Activated T-helper 1 cell treated with anti-CD3 and anti-CD28 coated beads, Interleukin-12 subunit alpha, Interleukin-12 subunit beta, Interleukin-2, Interleukin-4 antibody, amounts not matched to agents 30 ng/mL and 10 ng/mL and 1 ng/mL, durations not matched to agents 14 hours and 24 hours and 36 hours (primary cell): ENCODE measurements at regions not wholly inside any gene's neighbourhood (a gene's known extent, or its start where the extent isn't known, plus 50 kb on each side); places are given as distances from the start of the nearest gene placed in this dataset.
"Not testable (repeated sequence)": the region's sequence is repeated elsewhere in the genome, so short reads cannot be mapped to it uniquely, and the experiment has no call there.

Experiments used
- DNase-seq: peaks from one replicate; pipeline ENCODE4 v3.0.0; 2021; ENCODE audit warnings: low spot score
- H3K27ac Mint-ChIP-seq: one replicate; pipeline ENCODE4 v1.8.0; 2021; ENCODE audit warnings: mild to moderate bottlenecking, mixed read lengths
- H3K27me3 Mint-ChIP-seq: one replicate; pipeline ENCODE4 v1.8.0; 2022; ENCODE audit warnings: mild to moderate bottlenecking, moderate library complexity, mixed read lengths; ENCODE audit not compliant: insufficient read depth
- H3K36me3 Mint-ChIP-seq: one replicate; pipeline ENCODE4 v1.8.0; 2021; ENCODE audit warnings: low read depth, mixed read lengths
- H3K4me1 Mint-ChIP-seq: one replicate; pipeline ENCODE4 v1.8.0; 2021; ENCODE audit warnings: low read depth, mixed read lengths
- H3K4me3 Mint-ChIP-seq: one replicate; pipeline ENCODE4 v1.8.0; 2021; ENCODE audit warnings: mild to moderate bottlenecking, moderate library complexity, mixed read lengths
- H3K9me3 Mint-ChIP-seq: one replicate; pipeline ENCODE4 v1.8.0; 2021; ENCODE audit warnings: mixed read lengths
- intact Hi-C: fragments of 100-400 bp; cut with micrococcal nuclease; formaldehyde crosslinking; loops from one replicate; pipeline ENCODE4 v1.15.1; 2024

- Mint-ChIP-seq H3K4me1 (no peaks in the 10 kb centered on the region), H3K27me3 (no peaks in the 10 kb centered on the region), H3K27ac (no peak overlapping the region), H3K4me3 (no peak overlapping the region), H3K9me3 (no peaks in the 10 kb centered on the region), H3K36me3 (no peaks in the 10 kb centered on the region)
- intact Hi-C loops, result no loop called here
- DNase-seq, result no peak
Measured at GRCh38 chr5:104353371-104353770, 790.8 kb upstream of the NUDT12 start.

GRCh38 chr5:104352954-104353353 lies 790.4 kb upstream of the NUDT12 start:
- Mint-ChIP-seq H3K27me3 (no peaks in the 10 kb centered on the region), H3K27ac (no peak overlapping the region), H3K4me1 (no peaks in the 10 kb centered on the region), H3K36me3 (no peaks in the 10 kb centered on the region), H3K9me3 (no peaks in the 10 kb centered on the region), H3K4me3 (no peak overlapping the region)
- DNase-seq, result no peak
- intact Hi-C loops, result no loop called here

DNA sequence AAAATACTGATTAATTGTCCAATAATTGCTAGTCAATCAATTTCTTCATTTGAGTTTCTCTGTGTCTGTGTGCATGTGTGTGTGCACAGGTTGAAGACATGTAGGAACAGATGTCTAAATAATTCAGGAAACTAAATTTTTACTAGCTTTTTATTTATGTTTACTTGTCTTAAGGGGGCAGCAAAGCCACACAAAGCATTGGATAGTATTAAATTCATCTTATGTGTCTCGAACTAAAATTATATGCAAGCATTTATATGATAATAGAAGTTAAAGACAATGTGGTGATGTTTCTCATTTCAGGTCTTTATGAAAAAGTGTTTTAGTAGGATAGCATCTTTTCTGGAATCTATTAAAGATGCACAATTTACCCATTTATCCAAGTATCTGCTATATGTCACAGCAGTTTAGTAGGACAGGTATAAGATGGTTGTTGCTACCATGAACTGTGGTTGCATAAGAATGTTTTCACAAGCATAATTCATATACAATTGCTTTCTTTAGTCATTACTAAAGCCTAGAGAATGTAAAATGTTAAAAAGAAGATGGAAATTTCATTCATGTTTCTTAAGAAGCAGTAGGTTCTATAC lies 784.6 kb upstream of the NUDT12 start:
- Mint-ChIP-seq H3K27ac (no peak overlapping the region), H3K9me3 (peaks cover 3% of the 10 kb centered on the region), H3K4me3 (no peak overlapping the region), H3K4me1 (no peaks in the 10 kb centered on the region), H3K27me3 (no peaks in the 10 kb centered on the region), H3K36me3 (no peaks in the 10 kb centered on the region)
- DNase-seq, result no peak
- intact Hi-C loops, result no loop called here

DNA sequence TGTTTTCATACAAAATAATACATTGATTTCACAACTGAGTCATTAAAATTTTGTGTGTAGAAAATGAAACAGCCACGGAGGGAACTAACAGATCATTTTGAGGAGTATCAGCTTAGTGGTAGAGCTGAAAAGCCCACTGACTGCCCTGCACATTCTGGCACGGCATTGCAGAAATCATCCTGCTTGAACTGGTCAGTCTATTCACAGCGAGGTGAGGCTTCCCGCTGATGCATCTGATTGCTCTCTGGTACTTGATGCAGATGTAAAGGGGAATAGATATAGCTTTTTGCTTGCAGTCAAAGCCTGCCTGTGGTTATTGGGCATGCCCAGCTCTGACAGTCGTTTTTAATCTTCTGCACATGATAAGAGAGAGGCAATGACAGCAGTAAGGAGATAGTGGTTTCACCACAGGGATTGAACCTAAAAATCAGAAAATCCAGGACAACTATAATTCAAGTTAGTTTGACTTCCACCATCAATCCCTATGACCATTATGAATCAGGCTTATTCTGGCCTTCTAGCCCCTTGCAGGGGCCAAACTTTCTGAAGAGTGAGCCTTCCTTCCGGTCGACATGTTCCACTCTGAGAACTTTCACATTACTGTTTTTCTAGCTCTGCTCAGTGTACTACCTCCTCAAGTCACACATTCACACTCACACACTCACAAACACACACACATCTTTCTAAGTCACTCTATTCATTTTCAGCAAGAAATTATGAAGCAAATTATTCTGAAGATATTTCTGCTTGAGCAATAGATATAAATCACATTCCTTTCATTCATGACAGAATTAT lies 782.8 kb upstream of the NUDT12 start:
- Mint-ChIP-seq H3K27me3 (no peaks in the 10 kb centered on the region), H3K9me3 (peaks cover 3% of the 10 kb centered on the region), H3K27ac (no peak overlapping the region), H3K4me1 (no peaks in the 10 kb centered on the region), H3K4me3 (no peak overlapping the region), H3K36me3 (no peaks in the 10 kb centered on the region)
- intact Hi-C loops, result no loop called here
- no peak for DNase-seq

DNA sequence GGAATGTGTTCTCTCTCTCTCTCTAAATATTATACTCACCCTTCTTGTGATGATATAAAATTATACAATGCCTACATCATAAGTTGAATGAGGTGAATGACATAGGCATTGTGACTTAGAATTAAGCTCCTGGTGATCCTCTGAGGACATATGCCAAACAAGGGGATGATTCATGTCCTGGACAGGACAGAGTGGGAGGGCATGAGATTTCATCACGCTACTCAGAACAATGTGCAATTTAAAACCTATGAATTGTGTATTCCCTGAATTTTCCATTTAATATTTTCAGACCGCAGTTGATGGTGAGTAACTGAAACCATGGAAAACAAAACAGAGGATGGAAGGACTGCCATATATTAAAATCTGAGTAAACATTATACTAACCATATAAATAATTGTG lies 782.2 kb upstream of the NUDT12 start:
- Mint-ChIP-seq H3K36me3 (no peaks in the 10 kb centered on the region), H3K4me3 (no peak overlapping the region), H3K4me1 (no peaks in the 10 kb centered on the region)

GRCh38 chr5:104327801-104328200 lies 765.2 kb upstream of the NUDT12 start:
- no peaks in the 10 kb centered on the region for H3K36me3 Mint-ChIP-seq
- no peak overlapping the region for H3K4me3 Mint-ChIP-seq
- no peak for DNase-seq
- H3K27ac Mint-ChIP-seq, result no peak overlapping the region
- intact Hi-C loops, result no loop called here
- no peaks in the 10 kb centered on the region for H3K9me3 Mint-ChIP-seq
- no peaks in the 10 kb centered on the region for H3K4me1 Mint-ChIP-seq
- H3K27me3 Mint-ChIP-seq, result no peaks in the 10 kb centered on the region

More for the DNA sequence above, 782.2 kb upstream of the NUDT12 start:
- no peak for DNase-seq
- intact Hi-C loops, result no loop called here
- no peaks in the 10 kb centered on the region for H3K27me3 Mint-ChIP-seq
- peaks cover 3% of the 10 kb centered on the region for H3K9me3 Mint-ChIP-seq
- H3K27ac Mint-ChIP-seq, result no peak overlapping the region

- Mint-ChIP-seq H3K9me3 (no peaks in the 10 kb centered on the region), H3K4me1 (no peaks in the 10 kb centered on the region), H3K4me3 (no peak overlapping the region), H3K27ac (no peak overlapping the region), H3K36me3 (no peaks in the 10 kb centered on the region), H3K27me3 (no peaks in the 10 kb centered on the region)
- no peak for DNase-seq
- intact Hi-C loops, result no loop called here
Measured at GRCh38 chr5:104326966-104327365, 764.4 kb upstream of the NUDT12 start.

GRCh38 chr5:104325356-104325755 lies 762.8 kb upstream of the NUDT12 start:
- no peaks in the 10 kb centered on the region for H3K27me3 Mint-ChIP-seq
- H3K36me3 Mint-ChIP-seq, result no peaks in the 10 kb centered on the region

GRCh38 chr5:104316676-104317075 lies 754.1 kb upstream of the NUDT12 start:
- H3K9me3 Mint-ChIP-seq, H3K36me3 Mint-ChIP-seq, H3K4me1 Mint-ChIP-seq, DNase-seq, H3K27ac Mint-ChIP-seq, H3K4me3 Mint-ChIP-seq, H3K27me3 Mint-ChIP-seq, intact Hi-C loops: not testable (repeated sequence)

More at GRCh38 chr5:104325356-104325755, 762.8 kb upstream of the NUDT12 start:
- no peaks in the 10 kb centered on the region for H3K9me3 Mint-ChIP-seq
- no peak overlapping the region for H3K27ac Mint-ChIP-seq
- DNase-seq, result no peak
- H3K4me3 Mint-ChIP-seq, result no peak overlapping the region
- intact Hi-C loops, result no loop called here
- H3K4me1 Mint-ChIP-seq, result no peaks in the 10 kb centered on the region

DNA sequence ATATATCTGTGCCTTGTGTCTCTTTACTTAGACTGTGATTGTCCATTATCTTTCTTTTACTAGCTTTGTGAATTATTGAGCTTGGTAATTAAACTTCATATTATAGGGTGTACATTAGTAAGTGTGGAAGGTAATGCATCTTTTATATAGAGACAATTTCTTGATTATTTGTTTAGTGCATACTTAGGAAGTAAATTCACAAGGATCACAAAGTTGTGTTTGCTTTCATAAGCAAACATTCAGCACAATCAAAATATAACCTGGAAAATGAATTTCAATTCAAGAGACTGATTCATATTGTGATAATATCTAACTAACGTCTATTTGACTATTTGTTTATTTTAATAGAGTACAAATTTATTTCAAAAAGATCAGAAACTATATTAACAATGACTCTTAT lies 749.9 kb upstream of the NUDT12 start:
- Mint-ChIP-seq H3K4me3 (no peak overlapping the region), H3K27ac (no peak overlapping the region), H3K36me3 (no peaks in the 10 kb centered on the region), H3K27me3 (no peaks in the 10 kb centered on the region), H3K4me1 (no peaks in the 10 kb centered on the region), H3K9me3 (peaks cover 3% of the 10 kb centered on the region)
- intact Hi-C loops, result no loop called here
- no peak for DNase-seq

- no peaks in the 10 kb centered on the region for H3K27me3 Mint-ChIP-seq
- H3K27ac Mint-ChIP-seq, result no peak overlapping the region
- H3K9me3 Mint-ChIP-seq, result no peaks in the 10 kb centered on the region
- intact Hi-C loops, result no loop called here
- H3K36me3 Mint-ChIP-seq, result no peaks in the 10 kb centered on the region
- H3K4me1 Mint-ChIP-seq, result no peaks in the 10 kb centered on the region
- no peak for DNase-seq
- no peak overlapping the region for H3K4me3 Mint-ChIP-seq
Measured at GRCh38 chr5:104305602-104306001, 743.0 kb upstream of the NUDT12 start.

DNA sequence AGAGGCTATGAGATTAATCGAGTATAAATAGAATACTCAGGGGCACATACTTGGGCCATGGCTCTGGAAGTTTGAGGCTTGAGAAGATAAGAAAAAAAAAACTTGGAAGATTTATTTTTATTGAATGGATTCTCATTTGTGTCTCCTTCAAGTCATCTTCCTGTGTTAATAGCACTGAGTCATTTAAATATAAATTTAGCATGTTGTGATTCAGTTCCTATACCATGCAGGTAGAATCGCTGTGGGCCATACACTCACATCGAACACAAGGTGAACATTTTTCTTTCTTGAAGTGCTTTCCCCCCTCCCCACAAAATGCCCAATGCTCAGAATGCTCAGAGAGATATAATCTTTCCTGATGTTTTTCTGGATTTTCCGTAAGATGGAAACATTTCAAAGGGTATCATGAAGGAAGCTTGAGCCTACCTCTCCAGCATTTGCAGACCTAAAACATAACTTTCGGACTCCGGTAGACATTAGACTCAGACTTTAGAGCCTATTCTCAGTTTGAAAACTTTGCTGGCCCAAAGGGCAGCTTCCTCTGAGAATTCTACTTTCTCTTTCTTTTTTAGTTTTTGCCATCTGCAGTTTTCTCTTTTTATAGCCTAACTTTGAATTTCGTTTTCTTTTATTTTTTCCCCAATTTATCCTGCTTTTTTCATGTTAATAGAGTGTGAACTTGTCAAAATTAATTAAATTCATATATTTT lies 737.6 kb upstream of the NUDT12 start:
- intact Hi-C loops, result no loop called here

GRCh38 chr5:104298518-104298917 lies 735.9 kb upstream of the NUDT12 start:
- H3K9me3 Mint-ChIP-seq, result peaks cover 14% of the 10 kb centered on the region
- H3K36me3 Mint-ChIP-seq, result no peaks in the 10 kb centered on the region
- no peaks in the 10 kb centered on the region for H3K4me1 Mint-ChIP-seq
- no peak overlapping the region for H3K4me3 Mint-ChIP-seq
- H3K27ac Mint-ChIP-seq, result no peak overlapping the region
- intact Hi-C loops, result no loop called here
- no peak for DNase-seq
- H3K27me3 Mint-ChIP-seq, result no peaks in the 10 kb centered on the region

More for the DNA sequence above, 737.6 kb upstream of the NUDT12 start:
- peaks cover 14% of the 10 kb centered on the region for H3K9me3 Mint-ChIP-seq
- H3K4me3 Mint-ChIP-seq, result no peak overlapping the region
- no peak overlapping the region for H3K27ac Mint-ChIP-seq
- no peak for DNase-seq
- H3K27me3 Mint-ChIP-seq, result no peaks in the 10 kb centered on the region
- no peaks in the 10 kb centered on the region for H3K4me1 Mint-ChIP-seq
- H3K36me3 Mint-ChIP-seq, result no peaks in the 10 kb centered on the region
